ENCODE measurements at regions not wholly inside any gene's neighbourhood (a gene's known extent, or its start where the extent isn't known, plus 50 kb on each side); places are given as distances from the start of the nearest gene placed in this dataset.
"Not testable (repeated sequence)": the region's sequence is repeated elsewhere in the genome, so short reads cannot be mapped to it uniquely, and the experiment has no call there.

DNA sequence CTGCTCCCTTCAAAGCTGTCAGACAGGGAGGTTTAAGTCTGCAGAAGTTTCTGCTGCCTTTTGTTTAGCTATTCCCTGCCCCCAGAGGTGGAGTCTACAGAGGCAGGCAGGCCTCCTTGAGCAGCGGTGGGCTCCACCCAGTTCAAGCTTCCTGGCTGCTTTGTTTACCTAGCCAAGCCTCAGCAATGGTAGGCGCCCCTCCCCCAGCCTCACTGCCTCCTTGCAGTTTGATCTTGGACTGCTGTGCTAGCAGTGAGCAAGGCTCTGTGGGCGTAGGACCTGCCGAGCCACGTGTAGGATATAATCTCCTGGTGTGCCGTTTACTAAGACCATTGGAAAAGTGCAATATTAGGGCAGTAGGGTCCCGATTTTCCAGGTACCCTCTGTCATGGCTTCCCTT, 707.1 kb upstream of the POM121L12 start:
- DNase-seq: not testable (repeated sequence)

DNA sequence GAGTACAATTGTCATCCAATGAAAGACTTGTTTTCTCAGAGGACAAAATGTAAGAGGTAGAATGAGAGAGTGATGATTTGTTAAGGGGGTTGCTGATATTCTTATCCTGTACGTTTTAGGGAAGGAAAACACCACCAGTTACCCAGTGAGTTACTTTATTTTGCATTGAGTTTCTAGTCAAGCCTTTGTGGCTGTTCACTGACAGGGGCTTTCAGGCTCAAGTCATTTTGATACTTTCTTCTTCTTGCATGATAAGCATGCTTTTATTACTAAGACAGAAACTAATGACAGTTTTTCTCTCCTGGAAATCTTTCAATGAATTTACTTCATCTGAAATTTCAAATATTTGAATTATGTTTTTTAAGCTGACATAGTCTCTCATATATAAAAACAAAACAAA, 710.2 kb upstream of the POM121L12 start:
- DNase-seq: no peak

DNA sequence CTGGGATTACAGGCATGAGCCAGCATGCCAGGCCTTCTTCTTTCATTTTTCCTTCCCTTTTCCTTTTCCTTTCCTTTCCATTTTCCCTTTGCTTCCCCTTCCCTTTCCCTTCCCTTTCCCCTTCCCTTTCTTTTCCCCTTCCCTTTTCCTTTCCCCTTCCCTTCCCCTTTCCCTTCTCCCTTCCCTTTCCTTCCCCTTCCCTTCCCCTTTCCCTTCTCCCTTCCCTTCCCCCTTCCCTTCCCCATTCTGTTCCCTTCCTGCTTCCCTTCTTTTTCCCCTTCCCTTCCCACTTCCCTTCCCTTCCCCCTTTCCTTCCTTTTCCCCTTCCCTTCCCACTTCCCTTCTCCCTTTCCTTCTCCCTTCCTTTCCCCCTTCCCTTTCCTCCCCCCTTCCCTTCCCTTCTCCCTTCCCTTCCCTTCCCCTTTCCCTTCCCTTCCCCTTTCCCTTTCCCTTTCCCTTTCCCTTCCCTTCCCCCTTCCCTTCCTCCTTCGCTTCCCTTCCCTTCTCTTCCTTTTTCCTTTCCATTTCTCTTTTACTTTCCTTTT, 712.2 kb upstream of the POM121L12 start:
- DNase-seq: no peak

DNA sequence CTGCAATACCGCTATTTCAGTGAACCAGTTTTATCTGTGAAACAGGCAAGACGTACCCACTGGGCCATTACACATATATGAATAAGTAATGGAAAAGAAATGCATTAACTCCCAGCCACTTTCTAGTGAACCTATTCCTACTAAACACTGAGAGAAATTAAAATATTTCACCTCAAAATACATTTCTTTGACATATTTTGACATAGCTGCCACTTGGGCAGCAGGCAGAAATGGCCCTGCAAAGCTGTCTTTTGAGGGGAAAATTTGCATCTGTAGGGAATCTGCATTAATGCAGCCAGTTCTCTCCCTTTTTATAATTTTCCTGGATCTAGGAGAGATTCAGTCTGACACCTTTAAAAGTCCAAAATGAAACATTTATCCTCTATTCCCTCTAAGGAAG, 714.8 kb upstream of the POM121L12 start:
- no peak for DNase-seq

DNA sequence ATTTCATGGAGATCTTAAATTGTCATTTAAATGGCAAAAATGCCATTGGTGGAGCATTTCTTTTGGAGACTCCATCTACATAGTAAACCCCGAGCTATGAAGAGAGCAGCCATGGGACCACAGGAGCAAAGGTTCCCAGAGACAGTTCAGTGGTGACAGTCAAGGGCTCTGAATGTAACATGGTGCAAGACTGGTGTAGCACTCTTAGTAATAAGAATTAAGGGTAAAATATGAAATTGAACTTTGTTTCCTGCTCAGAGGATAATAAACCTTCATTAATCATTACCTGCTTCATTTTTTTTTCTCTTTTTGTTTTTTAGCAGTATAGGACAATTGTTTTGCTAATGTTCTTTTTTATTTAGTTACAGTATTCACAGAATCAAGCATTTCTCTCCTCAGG, 717.5 kb upstream of the POM121L12 start:
- no peak for DNase-seq

DNA sequence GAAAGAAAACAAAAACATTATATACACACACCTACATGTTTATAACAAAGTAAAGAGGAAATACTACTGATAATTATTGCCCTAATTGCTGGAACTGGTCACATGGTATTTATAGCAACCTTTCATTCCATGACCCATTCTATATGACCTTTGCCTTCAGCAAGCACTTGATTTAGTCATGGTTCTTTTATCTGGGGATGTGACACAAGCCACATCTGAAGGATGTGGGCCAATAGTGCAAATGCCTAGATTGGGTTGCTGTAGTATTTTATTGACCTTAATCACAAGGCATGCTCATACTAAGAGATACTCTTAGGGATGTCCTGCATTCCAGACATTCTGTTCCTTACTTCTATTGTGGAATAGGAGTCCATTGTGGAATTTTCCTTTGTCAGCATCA, 723.5 kb upstream of the POM121L12 start:
- no peak for DNase-seq

DNA sequence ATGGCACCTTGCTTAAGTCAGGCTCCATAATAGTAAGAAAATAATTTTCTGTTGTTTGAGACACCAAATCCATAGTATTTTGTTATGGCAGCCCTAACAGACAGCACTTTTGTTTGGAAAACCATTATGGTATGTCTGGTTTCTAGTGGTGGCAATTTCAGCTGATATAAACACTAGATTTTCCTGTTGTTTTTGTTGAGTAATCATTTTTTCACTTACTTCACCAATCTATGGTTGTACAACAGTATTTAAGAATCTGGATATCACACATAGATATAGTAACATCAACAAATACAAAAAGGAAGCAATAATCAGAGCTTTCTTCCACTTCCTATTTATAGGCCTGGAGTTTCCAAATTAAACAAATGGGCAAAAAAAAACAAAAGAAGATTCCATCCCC, 725.8 kb upstream of the POM121L12 start:
- no peak for DNase-seq

DNA sequence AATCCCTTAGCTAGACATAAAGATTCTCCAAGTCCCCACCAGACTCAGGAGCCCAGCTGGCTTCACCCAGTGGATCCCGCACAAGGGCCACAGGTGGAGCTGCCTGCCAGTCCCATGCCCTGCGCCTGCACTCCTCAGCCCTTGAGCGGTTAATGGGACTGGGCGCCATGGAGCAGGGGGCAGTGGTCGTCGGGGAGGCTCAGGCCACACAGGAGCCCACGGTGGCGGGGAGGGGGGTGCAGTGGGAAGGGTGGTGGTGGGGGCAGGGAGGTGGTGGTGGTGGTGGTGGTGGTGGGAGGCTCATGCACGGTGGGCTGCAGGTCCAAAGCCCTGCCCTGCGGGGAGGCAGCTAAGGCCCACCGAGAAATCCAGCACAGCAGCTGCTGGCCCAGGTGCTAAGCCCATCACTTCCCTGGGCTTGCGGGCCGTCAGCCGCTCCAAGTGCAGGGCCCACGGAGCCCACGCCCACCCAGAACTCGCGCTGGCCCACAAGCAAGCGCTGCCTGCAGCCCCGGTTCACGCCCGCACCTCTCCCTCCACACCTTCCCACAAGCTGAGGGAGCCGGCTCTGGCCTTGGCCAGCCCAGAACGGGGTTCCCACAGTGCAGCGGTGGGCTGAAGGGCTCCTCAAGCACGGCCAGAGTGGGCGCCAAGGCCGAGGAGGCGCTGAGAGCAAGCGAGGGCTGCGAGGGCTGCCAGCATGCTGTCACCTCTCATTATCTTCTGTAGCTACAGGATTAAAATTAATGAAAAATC, 732.5 kb upstream of the POM121L12 start:
- DNase-seq: no peak

DNA sequence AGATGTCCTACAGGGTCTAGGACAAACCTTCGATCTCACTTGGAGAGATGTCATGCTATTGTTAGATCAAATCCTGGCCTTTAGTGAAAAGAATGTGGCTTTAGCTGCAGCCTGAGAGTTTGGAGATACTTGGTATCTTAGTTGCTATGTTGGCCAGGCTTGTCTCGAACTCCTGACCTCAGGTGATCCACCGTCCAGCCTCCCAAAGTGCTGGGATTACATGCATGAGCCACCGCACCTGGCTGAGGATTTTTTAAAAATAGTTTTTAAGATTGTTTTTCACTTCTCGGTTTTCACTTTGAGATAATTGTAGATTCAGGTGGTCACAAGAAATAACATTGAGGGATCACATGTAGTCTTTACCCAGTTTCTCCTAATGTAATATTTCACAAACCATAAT, 738.3 kb upstream of the POM121L12 start:
- no peak for DNase-seq

DNA sequence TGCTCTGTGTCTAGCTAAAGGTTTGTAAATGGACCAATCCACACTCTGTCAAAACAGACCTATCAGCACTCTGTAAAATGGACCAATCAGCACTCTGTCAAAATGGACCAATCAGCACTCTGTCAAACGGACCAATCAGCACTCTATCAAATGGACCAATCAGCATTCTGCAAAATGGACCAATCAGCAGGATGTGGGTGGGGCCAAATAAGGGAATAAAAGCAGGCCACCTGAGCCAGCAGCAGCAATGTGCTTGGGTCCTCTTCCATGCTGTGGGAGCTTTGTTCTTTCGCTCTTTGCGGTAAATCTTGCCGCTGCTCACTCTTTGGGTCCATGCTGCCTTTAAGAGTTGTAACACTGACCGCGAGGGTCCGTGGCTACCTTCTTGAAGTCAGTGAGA, 740.5 kb upstream of the POM121L12 start:
- DNase-seq: no peak

DNA sequence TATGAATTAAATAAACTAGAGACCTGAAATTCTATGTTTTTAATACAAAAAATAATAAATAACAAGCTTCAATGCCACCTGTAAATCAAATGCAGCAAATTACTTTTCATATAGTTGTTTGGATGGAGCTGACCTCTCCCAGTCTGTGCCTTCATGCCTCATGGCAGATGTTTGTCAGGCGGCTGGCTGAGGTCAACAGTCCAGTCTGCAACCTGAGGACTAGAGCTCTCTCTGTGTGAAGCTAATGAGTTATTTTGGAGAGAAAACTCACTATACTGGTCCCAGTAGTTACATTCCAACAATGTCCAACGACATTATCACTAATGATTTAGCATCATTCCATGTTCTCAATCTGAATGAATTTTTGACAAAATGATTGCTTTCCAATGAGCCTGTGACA, 746.2 kb upstream of the POM121L12 start:
- DNase-seq: no peak

DNA sequence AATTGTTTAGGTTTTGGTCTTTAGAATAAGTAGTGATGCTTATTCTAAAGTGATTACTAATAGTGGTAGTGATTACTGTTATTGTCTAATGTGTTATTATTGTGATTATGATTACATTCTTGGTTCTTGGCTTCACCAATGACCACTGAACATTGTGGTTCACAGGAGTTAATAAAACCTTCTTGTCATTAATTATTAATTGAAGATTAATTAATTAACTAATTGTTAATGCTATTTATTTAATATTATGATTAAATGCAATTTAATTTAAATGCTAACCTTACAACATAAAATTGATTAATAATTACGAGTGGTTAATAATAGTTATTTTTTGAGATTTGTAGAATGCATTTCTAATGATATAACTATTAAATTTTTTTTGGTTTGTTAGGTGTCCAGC, 747.7 kb upstream of the POM121L12 start:
- DNase-seq: no peak

DNA sequence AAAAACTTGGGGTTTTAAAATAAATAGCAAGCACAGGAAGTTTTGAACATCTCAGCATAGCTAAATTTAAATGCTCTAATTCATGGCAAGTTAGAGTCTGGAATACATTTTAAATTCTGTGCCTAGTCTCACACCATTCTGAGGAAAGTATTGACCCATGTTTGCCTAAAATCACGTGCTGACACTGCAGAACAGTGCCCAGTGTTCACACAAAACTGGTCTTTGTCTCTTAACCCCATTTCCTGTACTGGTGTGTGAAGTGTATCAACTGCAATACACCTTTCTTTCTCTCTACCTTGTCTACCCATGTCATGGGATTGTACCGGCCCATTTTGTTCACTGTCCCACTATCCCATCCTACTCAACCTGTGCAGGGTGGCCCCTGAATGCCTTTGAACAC, 749.7 kb upstream of the POM121L12 start:
- no peak for DNase-seq

DNA sequence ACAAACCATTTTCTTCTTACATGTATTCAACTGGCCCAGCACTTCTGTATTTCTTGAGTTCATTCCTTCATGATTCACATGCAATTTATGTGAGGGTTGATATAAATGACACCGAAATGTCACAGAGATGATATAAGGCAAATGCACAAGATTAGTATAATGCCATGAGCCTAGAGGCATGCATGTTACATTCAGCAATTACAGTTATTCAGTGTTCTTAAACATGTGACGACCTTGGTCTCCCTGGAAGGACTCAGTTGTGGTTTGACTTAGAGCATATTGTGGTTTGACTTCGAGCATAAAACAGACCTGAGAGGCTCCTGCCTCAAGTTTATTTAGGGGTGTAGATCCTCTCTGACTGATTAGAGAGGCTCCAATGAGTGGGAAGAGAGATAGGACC, 752.1 kb upstream of the POM121L12 start:
- DNase-seq: no peak

DNA sequence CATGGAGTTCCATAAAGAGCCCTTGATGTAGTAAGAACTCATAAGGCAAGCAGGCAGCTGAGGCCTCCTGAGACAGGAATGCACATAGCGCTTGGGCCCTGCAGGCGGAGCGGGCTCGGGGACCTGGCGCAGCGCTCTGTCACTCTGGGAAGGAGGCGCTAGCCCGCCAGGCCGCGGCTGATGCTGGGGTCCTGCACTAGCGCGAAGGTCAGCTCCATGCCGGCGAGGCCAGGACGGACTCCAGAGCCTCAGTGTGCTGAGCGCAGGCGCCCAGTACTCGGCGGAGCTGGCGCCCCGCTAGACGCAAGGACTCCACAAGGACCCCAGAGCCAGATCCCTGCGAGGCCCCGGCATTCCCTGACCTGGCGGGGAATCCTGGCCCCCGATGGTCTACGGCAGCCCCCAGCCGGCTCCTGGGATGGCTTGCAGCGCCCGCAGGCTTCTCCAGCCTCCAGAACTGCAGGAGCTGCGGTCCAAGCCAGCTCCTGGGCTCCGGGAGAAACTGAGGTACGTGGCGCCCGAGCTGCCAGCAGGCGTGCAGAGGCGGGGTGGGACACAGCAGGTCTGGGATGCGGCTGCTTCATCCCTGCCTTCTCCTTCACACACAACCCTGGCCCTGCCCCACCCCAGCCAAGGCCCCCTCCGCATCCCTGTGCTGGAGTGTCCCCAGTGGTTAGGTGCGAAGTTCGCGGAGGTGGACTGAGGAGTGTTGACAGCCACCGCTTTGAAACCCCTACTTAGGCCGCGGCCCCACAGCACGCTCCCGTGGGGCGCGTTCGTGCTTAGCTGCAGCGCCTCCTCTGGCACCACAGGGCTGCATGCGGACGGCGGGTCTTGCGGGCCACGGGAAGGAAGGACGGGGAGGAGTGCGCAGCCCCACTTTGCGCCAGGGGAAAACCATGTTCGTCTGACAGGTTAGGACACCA, 761.5 kb upstream of the POM121L12 start:
- no peak for DNase-seq

DNA sequence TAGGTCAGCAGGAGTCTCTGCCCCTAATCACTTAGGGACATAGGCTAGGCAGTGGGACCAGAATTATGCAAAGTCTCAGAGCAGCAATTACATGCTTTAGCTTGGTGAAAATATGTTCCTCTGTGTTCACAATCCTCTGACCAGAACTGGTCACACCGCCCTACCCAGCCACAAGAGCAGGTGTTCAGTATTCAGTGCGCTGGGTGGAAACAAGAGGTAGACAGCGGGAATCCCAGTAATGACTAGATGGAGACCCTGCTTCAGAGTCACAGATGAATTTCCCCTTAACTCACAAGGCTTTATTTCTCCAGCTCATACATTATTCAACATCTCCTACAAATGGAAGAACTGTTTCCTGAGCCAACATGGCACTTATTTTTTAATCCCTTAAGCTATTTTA, 763.7 kb upstream of the POM121L12 start:
- DNase-seq: no peak

DNA sequence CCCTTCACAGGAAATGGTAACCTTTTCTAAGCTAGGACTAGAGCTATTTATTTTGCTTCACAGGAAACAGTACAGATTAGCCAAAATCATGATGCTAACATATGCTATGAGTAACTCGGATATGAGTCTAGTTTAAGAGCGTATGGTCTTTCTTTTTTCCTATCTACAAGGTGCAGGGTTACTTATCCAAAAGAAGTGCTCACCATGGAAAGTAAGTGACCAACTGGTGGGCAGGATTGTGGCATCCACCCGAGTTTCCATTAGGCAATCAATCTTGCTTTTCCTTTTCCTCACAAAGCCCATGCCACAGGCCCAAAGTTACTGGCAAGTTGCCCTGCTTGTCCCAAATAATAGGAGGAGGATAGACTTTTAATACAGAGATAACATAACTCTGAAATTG, 765.1 kb upstream of the POM121L12 start:
- DNase-seq: no peak

DNA sequence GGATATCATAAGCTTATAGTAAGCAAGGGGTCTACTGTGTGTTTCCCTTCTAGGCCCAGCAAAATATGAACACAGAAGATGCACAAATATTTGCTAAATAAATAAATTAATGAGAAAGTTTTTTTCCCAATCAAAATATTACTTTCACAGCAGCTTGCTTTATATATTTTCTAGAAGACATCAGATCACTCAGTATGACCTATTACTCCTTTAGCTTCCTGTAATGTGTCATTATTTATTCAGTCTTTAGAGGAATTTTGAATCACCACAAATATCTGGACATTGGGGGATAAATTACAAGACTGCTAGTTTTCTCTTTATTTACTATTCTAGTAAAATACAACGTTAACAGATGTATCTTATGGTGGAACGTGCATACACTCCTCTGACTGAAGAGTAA, 765.8 kb upstream of the POM121L12 start:
- DNase-seq: no peak

DNA sequence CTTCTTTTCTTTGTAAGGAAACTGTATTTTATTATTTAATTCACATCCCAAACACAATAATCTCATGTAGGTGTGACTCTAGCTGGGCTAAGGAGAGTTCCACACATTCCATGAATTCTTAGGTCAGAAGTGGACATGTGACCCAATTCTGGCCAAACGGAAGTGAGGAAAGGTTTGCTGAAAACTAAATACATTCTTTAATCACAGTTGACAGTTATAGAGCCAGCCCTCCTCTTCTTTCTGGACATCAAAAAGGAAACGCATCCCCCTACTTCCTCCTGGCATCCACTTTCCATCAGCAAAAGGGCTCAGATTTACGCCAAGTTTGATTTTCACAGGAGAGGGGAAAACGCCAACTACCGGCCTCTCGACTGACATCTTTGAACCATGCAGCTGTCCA, 774.4 kb upstream of the POM121L12 start:
- DNase-seq: no peak

DNA sequence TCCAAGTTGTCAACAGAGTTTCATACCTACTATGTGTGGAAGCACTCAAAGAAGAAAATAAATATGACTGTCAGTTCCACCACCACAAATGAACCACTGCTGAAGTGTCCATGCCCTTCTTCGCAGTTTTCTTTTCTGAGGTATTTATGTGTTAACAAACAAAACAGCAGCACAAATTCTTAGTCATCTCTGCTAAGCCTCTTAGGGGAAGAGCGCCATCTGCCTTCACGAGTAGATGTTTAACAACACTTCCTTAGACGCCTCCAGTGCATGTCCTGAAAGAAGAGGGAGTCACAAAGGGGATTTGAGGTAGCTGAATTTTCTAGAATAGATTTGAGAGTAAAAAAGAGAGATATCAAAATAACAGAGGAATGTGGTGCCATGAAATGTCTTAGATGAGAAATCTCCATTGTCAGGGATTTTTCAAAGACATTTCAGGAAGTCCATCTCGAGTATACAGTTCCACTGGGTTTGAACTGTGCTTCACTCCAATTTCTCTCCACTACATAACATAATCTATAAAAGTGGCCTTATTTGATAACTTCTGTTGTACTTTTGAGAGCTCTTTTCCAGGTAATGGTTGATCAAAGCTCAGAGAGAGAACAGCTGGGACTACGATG, 775.3 kb upstream of the POM121L12 start:
- no peak for DNase-seq

DNA sequence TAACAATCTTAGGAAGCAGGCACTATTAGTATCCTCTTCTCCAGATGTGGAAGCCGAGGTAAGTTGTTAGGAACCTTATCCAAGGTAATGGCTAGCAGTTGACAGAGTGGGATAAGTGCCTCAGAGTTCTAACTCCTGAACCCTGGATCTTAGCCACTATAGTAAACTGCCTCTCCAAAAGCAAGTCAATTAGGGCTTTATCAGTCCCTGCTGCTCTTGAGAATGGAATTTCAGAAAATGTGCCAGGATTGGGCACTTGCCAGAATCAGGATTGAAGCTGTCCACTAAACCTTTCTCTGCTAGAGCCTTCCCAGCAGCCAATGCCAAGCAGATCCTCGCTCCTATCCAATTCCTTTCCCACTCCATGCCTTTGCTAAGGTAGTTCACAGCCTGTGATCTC, 777.5 kb upstream of the POM121L12 start:
- no peak for DNase-seq

DNA sequence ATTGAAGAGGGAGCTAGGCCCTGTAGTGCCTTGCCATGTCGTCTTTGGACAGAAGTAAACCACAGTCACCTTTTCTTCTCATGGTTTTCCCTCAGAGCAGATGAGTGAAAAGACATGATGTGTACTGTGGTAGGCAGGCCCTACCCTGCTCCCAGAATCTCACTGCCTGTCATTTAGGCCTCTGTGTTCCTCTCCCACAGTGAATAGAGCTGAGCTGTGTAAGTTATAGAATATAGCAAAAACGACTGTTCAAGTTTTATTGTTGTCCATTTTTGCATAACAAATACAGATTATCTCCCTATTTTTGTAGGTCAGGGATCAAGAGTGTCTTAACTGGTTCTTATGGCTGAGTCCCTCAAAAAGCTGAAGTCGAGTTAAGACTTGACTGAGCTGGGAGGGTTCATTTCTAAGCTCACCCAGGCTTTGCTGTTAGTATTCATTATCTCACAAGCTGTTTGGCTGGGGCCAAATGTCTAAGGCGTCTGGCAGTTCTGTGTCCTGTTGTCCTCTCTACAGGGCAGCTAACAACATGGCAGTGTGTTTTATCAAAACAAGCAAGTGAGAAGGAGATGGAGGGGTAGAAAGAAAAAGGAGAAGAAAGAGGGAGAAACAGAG, 780.9 kb upstream of the POM121L12 start:
- DNase-seq: no peak

DNA sequence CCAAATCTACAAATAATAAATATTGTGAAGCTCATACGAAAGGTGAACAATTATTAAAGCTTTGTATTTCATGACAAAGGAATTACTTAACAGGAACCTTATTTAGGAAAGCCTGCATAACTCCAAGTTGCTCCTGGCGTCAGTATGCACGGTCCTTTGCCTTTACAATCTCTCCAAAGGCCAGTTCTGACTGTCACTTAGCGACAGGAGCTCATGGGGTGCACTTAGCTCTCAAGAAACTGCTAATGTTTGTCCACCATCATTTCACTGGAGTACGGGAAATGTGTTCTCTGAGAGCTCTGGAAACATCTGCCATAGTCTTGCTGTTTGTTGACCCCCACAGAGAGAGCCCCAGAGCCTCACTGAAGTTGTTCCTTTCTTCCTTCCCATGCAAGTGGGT, 781.5 kb upstream of the POM121L12 start:
- DNase-seq: no peak

Measured in activated CD4-positive, alpha-beta T cell treated with anti-CD3 and anti-CD28 coated beads, Interleukin-2, amount 50 U/mL, for 1 hour (primary cell).